MM.1S (cell line): ENCODE measurements at regions not wholly inside any gene's neighbourhood (a gene's known extent, or its start where the extent isn't known, plus 50 kb on each side); places are given as distances from the start of the nearest gene placed in this dataset.

ENCODE experiments used
- DNase-seq: peaks from one replicate; pipeline ENCODE4 v3.0.0-alpha.2; 2015
- H2AFZ ChIP-seq: fragments of 300-600 bp; sonication (generic); 2 replicates; pipeline ENCODE4 v1.6.0; 2016; ENCODE audit warnings: antibody characterized with exemption, low read length
- H3F3A ChIP-seq: fragments of 300-600 bp; sonication (generic); 2 replicates; pipeline ENCODE4 v1.6.1; 2016; ENCODE audit warnings: mild to moderate bottlenecking, antibody characterized with exemption, low read length, moderate library complexity, mixed read lengths; ENCODE audit not compliant: insufficient read depth
- H3K27ac ChIP-seq: fragments of 300-600 bp; sonication (generic); 2 replicates; pipeline ENCODE4 v1.5.1; 2016; ENCODE audit warnings: mild to moderate bottlenecking, low read length
- H3K27me3 ChIP-seq: fragments of 300-600 bp; sonication (generic); replicated peaks from 2 replicates; pipeline ENCODE4 v1.6.0; 2016; ENCODE audit warnings: low read length; ENCODE audit not compliant: insufficient read depth
- H3K36me3 ChIP-seq: fragments of 300-600 bp; sonication (generic); replicated peaks from 2 replicates; pipeline ENCODE4 v1.6.1; 2016; ENCODE audit warnings: mild to moderate bottlenecking, low read length, mixed read lengths; ENCODE audit not compliant: insufficient read depth
- H3K4me1 ChIP-seq: fragments of 300-600 bp; sonication (generic); 2 replicates; pipeline ENCODE4 v1.6.1; 2016; ENCODE audit warnings: low read length, mixed read lengths
- H3K4me2 ChIP-seq: fragments of 300-600 bp; sonication (generic); 2 replicates; pipeline ENCODE4 v1.6.0; 2016; ENCODE audit warnings: low read depth, low read length
- H3K4me3 ChIP-seq: fragments of 300-600 bp; sonication (generic); 2 replicates; pipeline ENCODE4 v1.5.1; 2016; ENCODE audit warnings: low read length, mixed read lengths
- H3K79me2 ChIP-seq: fragments of 300-600 bp; sonication (generic); 2 replicates; pipeline ENCODE4 v1.6.1; 2016; ENCODE audit warnings: mixed run types, low read length, mixed read lengths
- H3K9ac ChIP-seq: fragments of 300-600 bp; sonication (generic); 2 replicates; pipeline ENCODE4 v1.6.1; 2016; ENCODE audit warnings: low read length, mixed read lengths
- H3K9me2 ChIP-seq: fragments of 300-600 bp; sonication (generic); replicated peaks from 2 replicates; pipeline ENCODE4 v1.6.1; 2016; ENCODE audit warnings: mild to moderate bottlenecking, low read length, mixed read lengths; ENCODE audit not compliant: insufficient read depth
- H3K9me3 ChIP-seq: fragments of 300-600 bp; sonication (generic); replicated peaks from 2 replicates; pipeline ENCODE4 v1.6.1; 2016; ENCODE audit warnings: mild to moderate bottlenecking, low read length, mixed read lengths; ENCODE audit not compliant: insufficient read depth
- H4K20me1 ChIP-seq: fragments of 300-600 bp; sonication (generic); 2 replicates; pipeline ENCODE4 v1.6.1; 2016; ENCODE audit warnings: mild to moderate bottlenecking, low read length, moderate library complexity, mixed read lengths; ENCODE audit not compliant: insufficient read depth
- EZH2 ChIP-seq: fragments of 300-600 bp; sonication (generic); optimal IDR thresholded peaks from 2 replicates; pipeline ENCODE3; 2017; ENCODE audit warnings: low read depth, mild to moderate bottlenecking, antibody characterized with exemption, low read length, mixed read lengths
- EZH2phosphoT487 ChIP-seq: fragments of 300-600 bp; sonication (generic); IDR thresholded peaks from 2 replicates; pipeline ENCODE4 v1.6.1; 2018; ENCODE audit warnings: antibody characterized with exemption, low read length
- TF ChIP-seq, protein P1 (sequence below): fragments of 300-600 bp; sonication (generic); IDR thresholded peaks from 2 replicates; pipeline ENCODE4 v1.5.1; 2016; ENCODE audit warnings: antibody characterized with exemption, low read length, mixed read lengths

DNA sequence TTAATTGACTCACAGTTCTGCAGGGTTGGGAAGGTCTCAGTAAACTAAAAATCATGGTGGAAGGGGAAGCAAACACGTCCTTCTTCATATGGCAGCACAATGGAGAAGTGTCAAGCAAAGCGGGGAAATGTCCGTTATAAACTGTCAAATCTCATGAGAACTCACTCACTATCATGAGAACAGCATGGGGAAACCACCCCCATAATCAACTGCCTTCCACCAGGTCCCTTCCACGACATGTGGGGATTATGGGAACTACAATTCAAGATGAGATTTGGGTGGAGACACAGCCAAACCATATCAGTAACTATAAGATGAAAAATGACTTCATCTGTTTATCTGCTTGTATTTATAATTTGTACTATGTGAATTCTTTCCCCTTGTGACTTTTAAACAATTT is 577.6 kb upstream of the MDGA2 start:
- DNase-seq: no peak
- no peaks in the 10 kb centered on the region for H3K27me3 ChIP-seq
- no peaks in the 10 kb centered on the region for H4K20me1 ChIP-seq
- no peaks in the 10 kb centered on the region for H3F3A ChIP-seq
- no peak overlapping the region for H3K4me2 ChIP-seq
- H3K9me3 ChIP-seq: no peaks in the 10 kb centered on the region
- no peak for TF ChIP-seq EZH2phosphoT487
- TF ChIP-seq, protein P1, sequence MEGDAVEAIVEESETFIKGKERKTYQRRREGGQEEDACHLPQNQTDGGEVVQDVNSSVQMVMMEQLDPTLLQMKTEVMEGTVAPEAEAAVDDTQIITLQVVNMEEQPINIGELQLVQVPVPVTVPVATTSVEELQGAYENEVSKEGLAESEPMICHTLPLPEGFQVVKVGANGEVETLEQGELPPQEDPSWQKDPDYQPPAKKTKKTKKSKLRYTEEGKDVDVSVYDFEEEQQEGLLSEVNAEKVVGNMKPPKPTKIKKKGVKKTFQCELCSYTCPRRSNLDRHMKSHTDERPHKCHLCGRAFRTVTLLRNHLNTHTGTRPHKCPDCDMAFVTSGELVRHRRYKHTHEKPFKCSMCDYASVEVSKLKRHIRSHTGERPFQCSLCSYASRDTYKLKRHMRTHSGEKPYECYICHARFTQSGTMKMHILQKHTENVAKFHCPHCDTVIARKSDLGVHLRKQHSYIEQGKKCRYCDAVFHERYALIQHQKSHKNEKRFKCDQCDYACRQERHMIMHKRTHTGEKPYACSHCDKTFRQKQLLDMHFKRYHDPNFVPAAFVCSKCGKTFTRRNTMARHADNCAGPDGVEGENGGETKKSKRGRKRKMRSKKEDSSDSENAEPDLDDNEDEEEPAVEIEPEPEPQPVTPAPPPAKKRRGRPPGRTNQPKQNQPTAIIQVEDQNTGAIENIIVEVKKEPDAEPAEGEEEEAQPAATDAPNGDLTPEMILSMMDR: no peak
- TF ChIP-seq EZH2: no peak
- H3K4me3 ChIP-seq: no peak overlapping the region
- no peak overlapping the region for H3K9ac ChIP-seq
- no peaks in the 10 kb centered on the region for H3K36me3 ChIP-seq
- no peaks in the 10 kb centered on the region for H3K4me1 ChIP-seq
- no peak overlapping the region for H2AFZ ChIP-seq
- H3K9me2 ChIP-seq: no peaks in the 10 kb centered on the region
- H3K79me2 ChIP-seq: no peaks in the 10 kb centered on the region
- no peak overlapping the region for H3K27ac ChIP-seq

DNA sequence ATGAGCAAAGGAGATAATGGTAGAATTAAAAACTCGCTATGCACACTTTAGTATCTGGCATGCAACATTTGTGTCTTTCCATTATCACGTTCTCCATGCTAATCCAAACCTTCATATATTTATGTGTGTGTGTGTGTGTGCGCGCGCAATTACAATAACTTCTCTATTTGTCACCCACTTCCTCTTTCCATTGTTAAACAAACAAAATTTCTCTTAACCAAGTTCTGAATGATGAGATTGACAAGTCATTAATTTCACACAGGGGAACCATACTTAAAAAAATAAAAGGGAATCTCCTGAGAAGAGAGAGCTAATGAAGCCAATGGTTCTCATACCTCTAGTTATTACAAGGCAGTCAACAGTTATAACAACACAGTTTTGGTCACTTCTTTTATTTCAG is 575.9 kb upstream of the MDGA2 start:
- Histone ChIP-seq H3K79me2 (no peaks in the 10 kb centered on the region), H3K27me3 (no peaks in the 10 kb centered on the region), H3K9me3 (no peaks in the 10 kb centered on the region), H3F3A (no peaks in the 10 kb centered on the region), H3K36me3 (no peaks in the 10 kb centered on the region), H3K4me1 (no peaks in the 10 kb centered on the region), H3K4me2 (no peak overlapping the region), H3K27ac (no peak overlapping the region), H2AFZ (no peak overlapping the region), H3K4me3 (no peak overlapping the region), H3K9me2 (no peaks in the 10 kb centered on the region), H4K20me1 (no peaks in the 10 kb centered on the region), H3K9ac (no peak overlapping the region)
- TF ChIP-seq, protein P1: no peak
- no peak for TF ChIP-seq EZH2
- no peak for TF ChIP-seq EZH2phosphoT487
- no peak for DNase-seq

DNA sequence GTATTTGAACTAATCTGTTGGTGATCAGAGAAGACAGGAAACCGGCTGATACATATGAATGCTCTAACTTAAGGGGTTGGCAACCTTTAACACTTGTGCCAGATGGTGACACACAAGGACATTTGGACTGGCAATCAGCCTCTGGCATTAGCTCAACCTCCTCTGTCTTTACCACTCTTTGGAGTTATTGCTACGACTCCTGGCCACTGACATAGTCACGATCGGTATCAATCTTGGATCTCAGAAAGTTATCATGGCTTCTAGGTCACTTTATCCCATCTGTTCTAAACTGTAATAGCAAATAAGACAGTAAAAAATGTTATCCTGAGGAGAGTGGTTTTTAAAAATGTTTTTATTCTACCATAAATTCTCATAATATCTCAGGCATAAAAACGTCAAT is 575.2 kb upstream of the MDGA2 start:
- H4K20me1 ChIP-seq: no peaks in the 10 kb centered on the region
- H3K9ac ChIP-seq: no peak overlapping the region
- DNase-seq: no peak
- H3F3A ChIP-seq: no peaks in the 10 kb centered on the region
- no peaks in the 10 kb centered on the region for H3K79me2 ChIP-seq
- no peak overlapping the region for H2AFZ ChIP-seq
- no peak overlapping the region for H3K27ac ChIP-seq
- H3K9me3 ChIP-seq: no peaks in the 10 kb centered on the region
- H3K9me2 ChIP-seq: no peaks in the 10 kb centered on the region
- TF ChIP-seq, protein P1: no peak
- TF ChIP-seq EZH2phosphoT487 (no peak), EZH2 (no peak)
- no peaks in the 10 kb centered on the region for H3K4me1 ChIP-seq
- no peaks in the 10 kb centered on the region for H3K27me3 ChIP-seq
- no peak overlapping the region for H3K4me2 ChIP-seq
- no peaks in the 10 kb centered on the region for H3K36me3 ChIP-seq
- no peak overlapping the region for H3K4me3 ChIP-seq

DNA sequence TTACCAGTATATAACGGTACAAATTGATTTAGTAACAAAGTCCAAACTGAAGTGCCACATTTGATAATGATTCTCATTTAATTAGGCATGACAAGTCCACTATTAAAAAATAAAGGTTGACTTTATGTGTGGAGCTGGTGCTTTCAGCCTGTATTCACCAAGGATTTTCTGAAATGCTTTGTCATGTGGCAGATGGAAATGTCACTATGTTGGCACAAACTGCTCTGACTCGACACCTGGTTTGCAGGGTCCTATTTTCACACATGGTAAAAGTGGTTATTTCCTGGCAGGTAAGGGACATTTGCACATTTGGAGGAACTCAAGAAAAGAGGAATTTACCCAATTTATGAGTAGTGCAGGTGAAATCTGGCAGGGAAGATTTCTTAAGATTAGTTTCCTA is 572.6 kb upstream of the MDGA2 start:
- no peak overlapping the region for H3K9ac ChIP-seq
- H3K79me2 ChIP-seq: no peaks in the 10 kb centered on the region
- H3F3A ChIP-seq: no peaks in the 10 kb centered on the region
- H3K9me2 ChIP-seq: no peaks in the 10 kb centered on the region
- no peak for DNase-seq
- H3K4me2 ChIP-seq: no peak overlapping the region
- no peaks in the 10 kb centered on the region for H4K20me1 ChIP-seq
- no peaks in the 10 kb centered on the region for H3K27me3 ChIP-seq
- TF ChIP-seq EZH2: no peak
- no peak overlapping the region for H3K4me3 ChIP-seq
- H3K27ac ChIP-seq: no peak overlapping the region
- no peak overlapping the region for H2AFZ ChIP-seq
- no peaks in the 10 kb centered on the region for H3K36me3 ChIP-seq
- no peaks in the 10 kb centered on the region for H3K4me1 ChIP-seq
- H3K9me3 ChIP-seq: no peaks in the 10 kb centered on the region
